Posterior cingulate gyrus (tissue), 11 donors: ENCODE measurements at regions not wholly inside any gene's neighbourhood (a gene's known extent, or its start where the extent isn't known, plus 50 kb on each side); places are given as distances from the start of the nearest gene placed in this dataset.

Experiments used
- DNase-seq, 10 donors: peaks; one replicate each; pipeline versions ENCODE4 v3.0.0 to v3.0.0-alpha.2; 2020 to 2021; ENCODE audit warnings: mixed read lengths in 3 of 10
- intact Hi-C: fragments of 100-400 bp; cut with DNase I; formaldehyde crosslinking; loops from one replicate; pipeline ENCODE4 v1.15.1; 2023

DNA sequence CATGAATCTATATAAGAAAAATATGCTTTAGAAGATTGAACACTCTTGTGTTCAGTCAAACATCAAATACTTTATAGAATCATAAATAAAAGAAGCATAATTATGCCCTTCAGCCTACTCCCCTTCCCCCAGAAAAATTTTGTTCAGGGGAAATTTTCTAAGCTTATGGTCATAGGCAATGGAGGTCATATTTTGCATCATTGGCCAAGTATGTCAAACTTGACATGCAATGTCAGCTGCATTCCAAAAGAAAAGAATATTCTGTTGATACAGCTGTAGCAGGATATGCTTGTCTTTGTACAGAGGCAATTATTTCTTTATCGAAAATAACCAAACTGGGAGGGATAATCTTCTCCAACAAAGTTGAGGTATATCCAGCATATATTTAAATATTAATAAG lies 328.2 kb downstream of the ZIC1 start:
- intact Hi-C loops, result no loop called here
- DNase-seq, result no peak

DNA sequence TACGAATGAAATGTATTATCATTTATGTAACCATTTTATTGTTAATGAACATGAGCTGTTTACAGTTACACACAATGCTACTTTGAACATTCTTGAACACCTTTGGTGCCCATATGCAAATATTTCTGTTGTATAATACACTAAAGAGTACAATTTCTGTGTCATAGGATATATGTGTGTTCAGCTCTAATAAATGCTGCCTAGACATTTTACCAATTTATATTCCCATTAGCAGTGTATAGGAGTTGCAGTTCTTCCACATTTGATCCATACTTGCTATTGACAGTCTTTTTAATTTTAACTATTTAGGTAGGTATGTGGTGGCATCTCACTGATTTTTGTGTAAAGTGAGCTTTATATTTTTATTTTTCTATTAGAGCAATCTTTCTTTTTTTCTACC lies 331.8 kb downstream of the ZIC1 start:
- intact Hi-C loops, result no loop called here
- DNase-seq, result no peak

DNA sequence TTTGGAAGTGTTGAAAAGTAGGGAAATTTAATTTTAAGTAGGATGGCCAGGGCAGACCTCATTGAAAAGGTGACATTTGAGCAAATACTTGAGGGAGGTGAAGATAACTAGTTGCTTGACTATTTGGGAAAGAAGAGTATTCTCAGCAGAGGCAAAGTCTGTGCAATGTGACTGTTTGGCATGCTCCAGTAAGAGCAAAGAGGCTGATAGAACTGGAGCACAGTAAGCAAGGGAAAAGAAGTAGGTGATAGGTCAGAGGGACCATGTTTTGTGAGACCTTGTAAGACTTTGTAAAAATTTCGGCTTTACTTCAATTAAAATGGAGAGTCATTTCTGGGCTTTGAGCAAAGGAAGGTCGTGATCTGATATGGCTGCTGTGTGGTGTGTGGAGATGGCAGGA lies 335.8 kb downstream of the ZIC1 start:
- intact Hi-C loops, result no loop called here
- no peak for DNase-seq

DNA sequence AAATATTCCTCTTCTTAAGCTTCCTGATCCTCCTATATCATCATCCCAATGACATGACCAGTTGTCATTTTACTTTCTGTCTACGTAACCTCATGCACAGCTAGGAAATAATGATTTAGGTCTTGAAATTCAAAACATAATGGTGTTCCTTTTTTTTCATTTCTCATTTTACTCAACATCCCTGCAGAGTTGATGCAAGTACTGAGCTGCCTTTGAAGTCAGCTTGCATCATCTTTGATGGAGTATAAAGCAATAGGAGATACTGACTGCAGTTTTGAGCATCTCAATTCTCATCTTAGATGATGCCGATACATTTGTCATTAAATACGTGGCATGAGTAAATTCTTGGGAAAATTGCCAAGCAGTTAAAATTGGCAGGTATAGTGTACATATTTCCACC lies 346.1 kb downstream of the ZIC1 start:
- intact Hi-C loops, result no loop called here
- no peak for DNase-seq

DNA sequence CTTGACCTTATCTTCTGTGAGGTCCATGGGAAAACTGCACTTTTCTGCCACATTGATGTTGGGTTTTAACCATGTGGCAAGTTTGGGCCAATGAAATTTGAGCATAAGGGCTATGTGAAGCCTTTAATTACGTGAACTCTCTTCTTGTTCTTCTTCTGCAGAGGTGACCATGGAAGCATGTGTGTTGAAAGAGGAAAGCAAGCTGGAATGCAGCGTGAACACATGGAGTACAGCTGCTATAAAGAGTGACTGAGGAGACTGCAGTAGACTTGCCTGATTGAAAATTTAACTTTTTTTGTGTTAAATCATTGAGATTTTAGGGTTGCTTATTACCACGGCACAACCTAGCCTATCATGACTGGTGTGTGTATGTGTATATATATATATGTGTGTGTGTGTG lies 347.3 kb downstream of the ZIC1 start:
- DNase-seq, result no peak

DNA sequence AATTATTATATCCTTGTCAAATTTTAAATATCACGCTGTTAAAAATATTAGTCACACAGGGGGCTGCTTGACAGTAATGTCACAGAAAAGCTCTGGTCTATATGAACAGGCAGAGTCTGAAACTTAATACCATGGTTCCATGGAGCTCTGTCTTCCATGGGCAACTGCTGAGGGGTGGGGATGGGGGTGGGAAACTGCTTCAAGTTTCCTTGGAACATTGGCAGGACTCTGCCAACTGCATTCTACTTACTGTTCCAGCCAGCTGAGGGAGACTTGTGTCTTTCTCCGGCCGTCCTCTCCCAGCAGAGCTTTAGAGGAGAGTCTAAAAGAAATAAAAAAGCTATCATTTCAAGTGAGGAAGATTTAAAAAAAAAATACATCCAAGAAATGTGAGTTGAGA lies 348.7 kb downstream of the ZIC1 start:
- DNase-seq, result no peak
- intact Hi-C loops, result no loop called here

More for the DNA sequence above, 347.3 kb downstream of the ZIC1 start:
- intact Hi-C loops, result no loop called here

DNA sequence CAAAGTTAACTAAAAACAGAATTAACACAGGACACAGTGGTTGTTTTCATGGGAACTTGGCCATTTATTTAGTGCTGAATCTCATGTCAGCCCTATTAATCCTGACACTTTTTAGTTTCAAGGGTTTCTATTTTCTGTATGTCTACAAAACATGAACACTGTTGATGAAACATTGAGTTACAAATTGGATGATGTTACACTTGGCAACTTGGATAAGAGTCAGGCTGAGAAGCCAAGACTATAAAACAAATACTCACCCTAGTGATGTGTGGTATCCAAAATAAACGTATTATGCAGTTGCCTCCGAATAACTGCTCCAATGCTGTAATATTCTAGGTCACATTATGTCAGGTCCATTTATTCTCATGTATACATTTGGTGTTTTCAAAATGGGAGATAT lies 349.6 kb downstream of the ZIC1 start:
- DNase-seq, result no peak
- intact Hi-C loops, result no loop called here

DNA sequence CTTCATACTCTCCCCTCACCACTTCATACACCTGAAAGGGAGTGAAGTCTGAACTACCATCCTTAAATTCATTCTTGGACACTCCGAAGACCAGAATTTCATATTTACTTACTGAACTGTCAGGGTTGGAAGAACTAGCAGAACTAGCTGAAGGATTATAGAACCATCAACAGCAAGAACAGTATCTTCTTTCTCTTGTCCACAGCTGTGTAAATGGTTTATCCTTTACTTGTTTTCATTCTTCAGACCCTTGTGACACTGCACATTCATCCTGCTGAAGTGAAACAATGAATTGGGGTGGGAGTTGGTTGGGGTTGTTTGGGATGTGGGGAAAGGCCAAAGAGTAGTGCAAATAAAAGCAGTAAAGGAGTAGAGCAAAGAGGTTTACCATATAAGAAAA lies 350.9 kb downstream of the ZIC1 start:
- intact Hi-C loops, result no loop called here
- DNase-seq, result no peak

DNA sequence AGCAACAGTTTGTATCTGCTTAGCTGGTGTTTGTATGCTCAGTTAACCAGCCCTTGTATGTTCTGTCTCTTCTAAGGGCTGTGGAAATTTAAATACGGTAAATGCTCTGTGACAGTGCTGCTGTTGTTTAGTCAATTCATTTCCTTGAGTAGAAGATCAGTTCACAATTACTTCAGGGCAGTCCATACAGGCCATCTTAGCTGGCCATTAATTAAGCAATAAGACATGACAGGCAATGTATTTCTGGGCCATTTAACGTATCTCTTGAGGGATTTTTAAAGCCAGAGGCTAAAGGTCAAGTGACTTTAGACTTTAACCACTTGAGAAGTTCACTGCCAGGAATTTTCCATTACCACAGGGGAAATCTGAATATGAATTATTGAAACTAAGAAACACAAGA lies 351.8 kb downstream of the ZIC1 start:
- intact Hi-C loops, result no loop called here
- DNase-seq, result no peak

DNA sequence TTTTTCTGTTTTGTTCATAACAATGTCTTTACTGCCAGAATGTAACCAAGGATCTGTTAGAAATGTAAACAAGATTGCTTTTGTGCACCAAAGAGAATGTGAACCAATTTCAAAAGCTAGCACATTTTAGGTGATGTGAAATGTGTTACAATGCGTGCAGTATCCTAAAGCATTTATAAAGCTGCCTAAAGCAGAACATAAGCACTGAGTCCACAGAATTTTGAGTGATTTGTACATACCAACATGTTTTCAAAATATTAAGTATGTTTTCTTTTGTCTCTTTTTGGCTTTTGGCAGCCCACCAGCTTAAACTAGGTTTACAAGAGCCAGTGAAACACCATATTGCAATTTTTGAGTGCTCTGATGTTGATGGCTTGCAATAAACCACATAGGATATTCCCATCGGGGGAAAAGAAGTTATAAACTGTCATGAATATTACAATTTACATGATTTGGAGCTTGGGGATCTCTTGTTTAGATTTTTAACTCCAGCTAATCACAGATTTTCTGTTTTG lies 364.0 kb downstream of the ZIC1 start:
- DNase-seq, result no peak
- intact Hi-C loops, result no loop called here

DNA sequence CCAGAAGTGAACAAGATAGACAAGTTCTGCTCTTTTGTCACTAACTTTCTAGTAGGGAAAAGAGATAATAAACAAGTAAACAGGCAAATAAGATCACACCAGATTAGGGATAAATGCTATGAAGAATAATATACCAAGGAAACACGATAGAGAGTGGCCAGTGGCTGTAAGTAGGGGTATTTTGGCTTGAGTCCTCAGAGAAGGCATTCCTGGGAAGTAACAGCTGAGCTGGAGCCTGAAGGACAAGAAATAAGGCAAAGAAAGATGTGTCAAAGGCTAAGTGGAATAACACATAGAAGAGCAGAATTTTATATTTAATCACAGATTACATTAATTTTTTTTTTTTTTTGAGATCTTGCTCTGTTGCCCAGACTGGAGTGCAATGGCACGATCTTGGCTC lies 366.2 kb downstream of the ZIC1 start:
- no peak for DNase-seq
- intact Hi-C loops, result no loop called here

DNA sequence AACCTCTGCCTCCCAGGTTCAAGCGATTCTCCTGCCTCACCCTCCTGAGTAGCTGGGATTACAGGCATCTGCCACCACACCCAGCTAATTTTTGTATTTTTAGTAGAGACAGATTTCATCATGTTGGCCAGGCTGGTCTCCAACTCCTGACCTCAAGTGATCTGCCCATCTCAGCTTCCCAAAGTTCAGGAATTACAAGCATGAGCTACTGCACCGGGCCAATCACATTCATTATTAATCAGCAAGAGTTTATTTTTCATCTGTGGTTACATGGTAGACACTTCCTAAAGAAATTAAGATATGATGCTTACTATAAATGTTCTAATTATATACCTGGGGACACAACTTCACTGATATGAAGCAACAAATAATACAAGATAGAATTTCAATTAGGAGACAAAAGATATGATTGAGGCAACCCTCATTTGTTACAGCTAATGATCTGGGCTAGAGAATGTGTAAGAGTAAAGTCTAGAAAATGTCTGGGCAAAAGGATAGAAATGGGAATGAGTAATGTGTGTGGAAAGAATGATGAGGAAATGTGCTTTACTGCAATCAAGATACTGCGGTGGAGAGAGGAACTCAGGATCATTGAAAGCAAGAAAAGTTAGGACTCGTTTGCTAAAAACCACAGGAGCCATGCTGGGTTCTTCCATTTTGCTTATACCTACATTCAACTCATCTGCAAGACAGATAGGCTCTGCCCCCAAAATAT lies 366.8 kb downstream of the ZIC1 start:
- intact Hi-C loops, result no loop called here
- DNase-seq, result no peak

DNA sequence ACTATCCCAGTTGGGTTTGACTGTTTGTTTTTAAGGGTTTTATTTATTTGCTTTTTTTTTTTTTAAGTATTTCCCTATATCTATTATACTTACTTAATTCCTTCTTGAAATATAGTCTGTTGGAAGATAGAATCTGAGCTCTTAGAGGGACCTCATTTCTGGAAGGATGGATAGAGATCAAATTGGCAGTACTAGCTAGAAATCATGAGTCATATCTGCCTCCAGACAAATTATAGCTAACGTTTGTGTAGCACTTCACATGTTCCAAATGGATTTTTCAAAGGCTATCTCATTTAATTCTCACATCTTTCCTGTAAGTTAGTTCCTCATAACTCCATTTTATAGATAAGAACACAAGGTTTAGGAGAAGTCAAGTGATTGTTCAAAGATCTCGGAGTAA lies 384.7 kb downstream of the ZIC1 start:
- intact Hi-C loops, result no loop called here
- no peak for DNase-seq

DNA sequence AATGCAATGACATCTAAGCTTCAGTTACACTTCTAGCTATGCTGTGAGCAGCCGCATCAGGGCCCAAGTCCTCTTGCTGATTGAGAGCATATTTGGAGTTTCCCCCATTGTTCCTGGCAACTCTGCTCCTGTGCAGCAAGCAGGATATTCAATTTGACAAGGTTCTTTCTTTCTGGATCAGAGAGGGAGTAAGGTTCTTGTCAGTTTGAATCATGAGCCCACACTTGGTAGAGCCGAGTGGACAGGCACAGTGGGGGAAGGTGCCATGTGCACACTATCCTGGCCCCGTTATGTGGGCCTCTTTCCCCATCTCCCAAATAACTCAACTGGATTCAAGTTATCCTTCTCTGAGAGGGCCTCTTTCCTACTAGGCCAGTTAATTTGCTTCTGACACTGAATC lies 385.4 kb downstream of the ZIC1 start:
- no peak for DNase-seq
- intact Hi-C loops, result no loop called here

DNA sequence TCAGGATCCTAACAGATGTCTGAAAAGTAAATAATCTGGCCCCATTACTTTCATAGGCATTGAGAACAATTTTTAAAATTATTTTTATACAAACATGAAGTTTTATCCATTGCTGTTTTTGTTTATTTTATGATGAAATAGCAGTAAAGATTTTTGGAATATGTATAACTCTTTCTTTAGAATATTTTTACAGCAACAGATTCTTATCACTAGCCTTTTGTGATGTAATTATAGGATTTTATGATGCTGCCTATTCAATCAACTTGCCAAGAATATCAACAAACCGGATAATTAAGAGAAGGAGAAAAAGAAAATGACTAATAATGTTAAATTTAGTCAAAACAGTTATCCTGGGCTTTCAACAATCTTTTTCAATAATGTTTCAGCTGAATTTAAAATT lies 386.3 kb downstream of the ZIC1 start:
- intact Hi-C loops, result no loop called here
- DNase-seq, result no peak

DNA sequence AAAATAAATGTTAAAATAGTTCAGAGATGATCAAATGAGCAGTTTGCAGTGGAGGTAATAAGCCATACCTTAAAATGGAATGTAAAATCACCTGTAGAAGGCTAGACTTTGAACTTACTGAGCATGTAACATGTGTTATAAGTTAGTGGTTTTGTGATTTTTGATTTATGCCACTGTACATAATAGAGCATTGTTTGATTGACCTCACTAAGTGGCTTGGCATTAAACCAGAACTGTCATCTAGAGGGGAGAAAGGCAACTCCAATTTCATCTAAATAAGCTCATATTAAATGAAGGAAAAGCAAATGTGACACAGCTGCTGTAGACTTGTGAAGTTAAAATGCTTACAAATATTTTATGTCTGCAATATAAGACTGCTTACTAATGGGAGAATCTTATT lies 387.9 kb downstream of the ZIC1 start:
- intact Hi-C loops, result no loop called here

DNA sequence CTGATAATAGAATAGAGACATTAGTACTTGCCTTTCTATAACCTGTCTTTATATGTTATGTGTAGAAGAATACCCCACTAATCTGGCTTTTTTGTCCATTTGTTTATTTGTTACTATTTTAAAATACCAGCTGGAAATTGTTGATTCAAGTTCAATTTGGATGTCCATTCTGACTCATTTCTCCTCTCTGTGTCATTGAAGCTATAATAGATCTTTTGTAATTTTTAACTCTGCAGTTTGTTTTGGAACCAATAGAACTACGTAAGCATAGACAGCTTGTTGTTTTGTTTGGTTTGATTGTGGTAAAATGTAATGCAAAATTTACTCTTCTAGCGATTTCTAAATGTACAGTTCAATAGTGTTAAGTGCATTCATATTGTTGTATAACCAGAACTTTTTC lies 390.4 kb downstream of the ZIC1 start:
- intact Hi-C loops, result no loop called here
- no peak for DNase-seq

More for the DNA sequence above, 387.9 kb downstream of the ZIC1 start:
- DNase-seq, result no peak

DNA sequence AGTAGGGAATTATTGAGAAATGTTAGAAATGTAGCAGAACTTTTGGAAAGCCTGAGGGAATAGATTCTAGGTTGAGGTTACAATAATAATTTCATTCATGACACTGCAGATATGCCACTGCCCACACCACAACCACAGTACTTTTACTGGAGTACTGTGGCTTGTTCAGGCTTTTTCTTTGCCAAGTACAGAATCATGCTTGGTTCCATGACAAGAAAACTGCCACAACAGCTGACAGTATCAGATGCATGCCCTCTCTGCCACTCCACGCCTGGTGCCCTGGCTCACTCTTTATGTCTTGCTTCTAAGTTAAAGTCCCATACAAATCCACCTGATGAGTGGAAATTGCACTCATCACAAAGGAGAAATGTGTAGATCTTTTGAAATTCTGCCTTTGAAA lies 398.6 kb downstream of the ZIC1 start:
- intact Hi-C loops, result no loop called here
- DNase-seq, result no peak

DNA sequence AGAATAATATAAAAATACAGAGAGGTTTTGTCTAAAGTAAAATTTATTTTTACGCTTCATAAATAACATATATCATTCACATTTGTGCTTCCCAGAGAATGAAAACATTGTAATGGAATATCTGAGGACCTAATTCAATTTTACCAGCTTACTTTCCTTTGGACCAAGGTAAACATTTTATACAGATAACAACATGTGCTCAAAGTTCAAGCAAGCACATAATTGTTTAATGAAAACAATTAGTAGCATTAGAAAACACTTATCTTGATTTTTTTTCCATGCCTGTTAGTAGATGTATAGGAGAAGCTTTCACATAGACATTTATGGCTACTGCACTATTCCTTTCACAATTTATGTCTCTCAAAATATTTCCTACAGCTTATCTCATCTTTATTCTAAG lies 400.0 kb downstream of the ZIC1 start:
- intact Hi-C loops, result no loop called here
- no peak for DNase-seq

DNA sequence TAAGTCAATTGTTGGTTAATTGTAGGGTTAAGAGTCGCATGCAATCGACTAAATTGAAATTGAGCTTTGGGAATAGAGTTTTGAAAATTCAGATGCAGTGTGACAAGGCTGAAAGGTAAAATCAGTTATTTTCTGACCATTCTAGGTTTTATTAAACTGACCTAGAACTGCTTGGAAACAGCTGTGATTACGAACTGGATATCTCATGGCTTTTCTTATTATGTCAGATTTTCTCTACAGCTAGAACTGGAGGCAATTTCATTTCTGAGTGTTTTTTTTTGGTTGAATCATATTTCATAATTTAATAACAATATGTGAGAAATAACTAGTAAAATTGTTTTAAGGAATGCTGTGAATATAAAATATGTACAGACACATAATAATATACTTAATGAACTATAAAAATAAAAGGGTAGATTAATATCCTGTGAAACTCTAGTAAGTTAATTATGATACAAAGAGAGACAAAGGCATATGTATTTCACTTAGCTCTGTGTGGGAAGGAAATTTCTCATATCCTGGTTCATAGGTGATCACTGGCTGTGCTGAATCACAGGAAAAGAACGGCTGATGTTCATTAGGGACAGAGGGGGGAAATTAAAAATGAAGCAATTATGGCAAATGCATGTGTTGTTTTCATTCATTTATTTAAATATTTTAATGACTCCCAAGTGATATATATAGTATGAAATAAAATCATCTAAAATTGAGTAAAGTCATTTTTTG lies 403.2 kb downstream of the ZIC1 start:
- intact Hi-C loops, result no loop called here
- no peak for DNase-seq

DNA sequence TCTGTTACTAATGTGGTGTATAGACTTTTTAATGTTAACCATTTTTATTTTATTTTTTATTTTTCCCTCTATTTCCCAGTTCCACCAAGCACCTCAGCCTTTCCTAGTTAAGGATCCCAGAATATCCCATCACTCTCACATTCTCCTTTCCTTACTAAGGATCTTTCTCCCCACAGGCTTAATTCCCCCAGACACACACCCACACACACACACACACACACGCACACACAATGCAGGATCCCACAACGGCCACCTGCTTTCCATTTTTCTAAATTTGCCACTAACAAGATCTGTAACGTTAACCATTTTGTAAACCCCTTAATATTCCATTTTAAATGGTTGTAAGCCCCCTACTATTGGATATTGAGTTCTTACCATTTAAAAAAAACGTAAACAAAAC lies 404.1 kb downstream of the ZIC1 start:
- intact Hi-C loops, result no loop called here
- no peak for DNase-seq

DNA sequence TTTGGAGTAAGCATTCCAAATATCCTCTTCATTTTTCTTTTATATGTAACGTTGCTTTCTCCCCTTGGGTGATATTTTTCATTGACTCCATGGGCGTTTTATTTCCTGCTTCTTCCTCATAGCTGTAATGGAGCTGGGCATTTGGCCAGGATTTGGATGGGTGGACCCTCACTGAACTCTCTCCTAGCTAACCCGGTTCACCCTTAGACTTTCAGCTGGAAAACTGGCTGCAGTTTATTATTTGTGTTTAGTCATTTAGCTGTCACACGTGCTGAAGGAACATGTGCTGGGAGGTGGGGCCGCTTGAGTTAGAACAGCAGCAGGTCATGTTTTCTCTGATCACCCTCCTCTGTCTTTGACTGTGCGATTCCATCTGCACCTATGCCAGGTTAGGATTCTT lies 407.6 kb downstream of the ZIC1 start:
- no peak for DNase-seq

More for the DNA sequence above, 407.6 kb downstream of the ZIC1 start:
- intact Hi-C loops, result no loop called here
